Amniotic stem cell (primary cell): ENCODE measurements at regions not wholly inside any gene's neighbourhood (a gene's known extent, or its start where the extent isn't known, plus 50 kb on each side); places are given as distances from the start of the nearest gene placed in this dataset.

Experiments
- DNase-seq: peaks from one replicate; lab custom pipeline; 2025; lab: John Stamatoyannopoulos, UW

DNA sequence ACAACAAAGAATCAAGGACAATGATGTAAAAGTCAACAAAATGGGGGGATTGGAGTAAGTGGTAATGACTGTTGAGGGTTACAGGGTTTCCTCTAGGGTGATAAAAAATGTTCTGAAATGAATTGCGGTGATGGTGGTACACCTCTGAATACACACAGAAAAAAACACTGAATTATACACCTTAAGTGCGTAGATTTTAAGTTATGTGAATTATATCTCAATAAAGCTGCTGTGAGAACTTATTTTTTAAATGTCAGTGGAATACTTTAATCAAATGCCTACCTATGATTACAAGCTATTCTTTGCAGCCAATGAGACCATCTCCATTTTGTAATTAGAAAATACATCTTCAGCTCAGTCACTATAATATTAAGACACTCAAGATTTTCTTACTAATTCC lies 53.5 kb downstream of the ZNF608 start:
- DNase-seq, result no peak

DNA sequence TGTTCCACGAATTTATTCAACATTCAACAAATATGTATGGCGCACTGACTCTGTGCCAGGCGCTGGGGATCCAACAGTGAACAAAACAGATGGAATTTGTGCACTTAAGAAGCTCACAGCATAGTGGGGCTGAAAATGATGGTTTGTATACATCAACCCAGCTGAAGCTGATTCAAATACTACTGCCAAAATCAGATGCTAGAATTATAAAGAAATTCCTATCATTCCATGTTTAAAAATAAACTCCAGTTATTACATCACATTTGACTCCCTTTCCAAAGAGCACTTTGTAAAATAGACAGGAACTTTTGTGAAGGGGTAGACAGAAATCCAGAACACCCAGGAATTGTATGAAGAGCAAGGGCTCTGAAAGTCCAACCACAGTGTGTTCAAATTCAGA lies 54.1 kb downstream of the ZNF608 start:
- no peak for DNase-seq

GRCh38 chr5:124689653-124690052 lies 56.8 kb downstream of the ZNF608 start:
- no peak for DNase-seq

- no peak for DNase-seq
Measured at GRCh38 chr5:124686239-124687004, 60.0 kb downstream of the ZNF608 start.

GRCh38 chr5:124685404-124685930 lies 61.0 kb downstream of the ZNF608 start:
- no peak for DNase-seq

DNA sequence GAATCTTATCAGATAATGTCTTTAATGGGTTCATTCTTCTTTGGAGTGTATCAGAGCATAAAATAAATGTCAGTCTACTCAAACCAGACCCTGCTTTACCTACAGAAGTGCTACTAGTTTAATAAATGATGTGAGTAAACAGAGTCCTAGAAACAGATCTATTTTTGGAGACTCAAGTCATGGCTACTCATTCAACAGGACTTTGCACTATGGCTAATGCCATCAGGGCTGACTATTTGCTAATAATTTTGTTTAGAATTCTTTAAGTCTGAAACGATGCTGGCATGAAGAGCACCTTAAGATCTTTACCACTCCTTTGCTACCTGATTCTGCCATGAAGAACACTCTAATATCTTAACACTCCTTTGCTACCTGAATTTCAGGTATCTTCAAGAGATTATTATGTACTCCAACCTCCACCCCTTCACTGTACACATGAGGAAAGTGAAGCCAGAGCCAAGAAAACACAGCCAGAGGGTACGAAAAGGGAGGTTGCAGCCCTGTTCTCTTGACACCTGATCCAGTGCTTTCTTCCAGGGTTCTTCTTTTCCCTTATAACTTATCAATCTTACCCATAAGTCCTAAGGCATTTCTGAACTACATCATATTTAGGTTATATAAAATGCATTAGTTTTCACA lies 62.4 kb downstream of the ZNF608 start:
- DNase-seq, result no peak

DNA sequence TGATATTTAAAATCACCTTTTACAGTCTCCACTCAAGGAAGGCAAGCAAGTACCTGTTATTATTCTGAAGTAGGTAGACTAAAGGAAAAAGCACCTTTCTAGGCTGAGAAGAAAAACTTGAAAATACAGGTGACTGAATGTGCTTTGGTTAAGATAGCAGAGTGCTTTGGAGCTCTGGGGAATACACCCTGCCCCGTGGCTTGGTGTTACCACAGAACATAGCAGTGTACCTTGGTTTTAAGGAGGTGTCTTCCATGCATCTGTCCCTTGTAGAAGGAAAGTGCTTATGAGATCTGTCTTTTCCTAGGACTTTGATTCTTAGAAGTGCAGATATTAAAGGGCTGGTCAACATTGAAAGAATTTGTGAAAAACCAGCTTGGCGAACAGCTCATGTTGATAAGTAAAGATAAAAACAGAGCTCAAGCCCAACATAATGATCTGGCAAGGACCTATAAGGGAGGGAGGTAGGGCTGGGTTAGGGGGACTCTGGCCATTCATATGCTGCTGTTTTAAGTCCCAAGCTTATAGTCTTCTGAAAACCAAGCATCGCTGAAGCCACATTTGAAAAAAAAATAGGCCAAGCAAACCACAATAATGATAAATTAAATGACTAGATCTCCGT lies 66.8 kb downstream of the ZNF608 start:
- no peak for DNase-seq

- DNase-seq, result no peak
Measured at GRCh38 chr5:124678922-124679519, 67.4 kb downstream of the ZNF608 start.

DNA sequence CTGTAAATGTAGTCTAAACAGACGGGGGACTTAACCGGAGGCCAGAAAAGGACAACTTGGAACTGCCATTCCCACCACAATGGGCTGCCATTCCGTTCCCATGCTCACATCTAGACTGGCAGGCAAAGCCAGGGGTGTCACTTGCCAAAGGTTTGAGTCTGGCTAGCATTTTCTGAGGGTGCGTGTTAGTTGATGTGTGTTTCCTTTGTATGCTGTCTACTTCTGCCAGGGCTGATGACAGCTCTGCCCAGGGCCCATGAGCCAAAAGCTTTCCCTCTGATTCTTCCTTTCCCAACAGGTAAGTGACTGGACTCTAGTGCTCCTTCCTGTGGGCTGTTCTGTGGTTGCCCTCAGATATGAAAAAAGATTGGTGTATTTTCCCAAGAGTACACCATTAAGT lies 68.0 kb downstream of the ZNF608 start:
- DNase-seq, result no peak

DNA sequence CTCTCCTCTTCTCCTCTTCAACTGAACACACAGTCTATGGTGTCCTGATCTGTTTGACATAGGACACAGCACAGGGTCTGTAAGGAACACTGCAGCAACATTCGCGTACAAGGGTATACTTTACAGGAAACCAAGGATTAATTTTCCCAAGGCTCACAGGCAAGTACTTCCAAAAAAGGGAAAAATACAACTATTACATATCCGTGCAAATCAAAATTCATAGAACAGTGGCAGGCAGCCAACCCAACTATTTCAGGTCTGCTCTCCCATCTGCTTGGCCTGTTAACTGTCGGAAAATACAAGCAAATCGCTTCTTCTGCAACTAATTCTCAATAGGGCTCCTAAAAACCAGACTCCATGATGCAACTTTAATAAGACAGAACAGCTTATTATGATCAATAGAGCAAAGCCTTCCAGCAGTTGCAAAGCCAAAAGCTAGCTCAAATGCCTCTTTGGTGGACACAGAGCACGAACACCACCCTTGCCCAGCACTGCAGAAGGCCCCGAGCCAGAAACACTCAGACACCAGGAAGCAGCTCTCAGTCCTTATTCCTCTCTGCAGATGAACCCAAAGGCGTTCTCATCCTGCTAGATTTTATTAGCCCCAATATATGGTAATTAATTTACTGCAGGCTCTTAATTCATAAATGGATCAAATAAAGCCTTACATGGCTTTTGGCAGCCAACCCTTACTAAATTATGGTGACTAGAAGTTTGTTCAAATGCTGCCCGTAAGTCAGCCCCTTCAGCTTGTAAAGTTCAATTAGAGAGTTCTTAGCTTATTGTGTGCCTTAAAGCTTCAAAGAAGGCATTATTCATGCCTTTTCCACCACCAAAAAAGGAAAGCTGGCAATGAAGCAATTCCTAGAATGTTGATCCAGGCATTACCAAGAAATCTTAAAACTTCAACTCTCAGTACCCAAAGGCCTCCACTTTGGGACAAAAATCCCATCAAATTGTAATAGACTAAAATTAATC lies 68.8 kb downstream of the ZNF608 start:
- no peak for DNase-seq

- DNase-seq, result no peak
Measured at GRCh38 chr5:124675931-124676846, 70.2 kb downstream of the ZNF608 start.

GRCh38 chr5:124671193-124671592 lies 75.2 kb downstream of the ZNF608 start:
- no peak for DNase-seq

DNA sequence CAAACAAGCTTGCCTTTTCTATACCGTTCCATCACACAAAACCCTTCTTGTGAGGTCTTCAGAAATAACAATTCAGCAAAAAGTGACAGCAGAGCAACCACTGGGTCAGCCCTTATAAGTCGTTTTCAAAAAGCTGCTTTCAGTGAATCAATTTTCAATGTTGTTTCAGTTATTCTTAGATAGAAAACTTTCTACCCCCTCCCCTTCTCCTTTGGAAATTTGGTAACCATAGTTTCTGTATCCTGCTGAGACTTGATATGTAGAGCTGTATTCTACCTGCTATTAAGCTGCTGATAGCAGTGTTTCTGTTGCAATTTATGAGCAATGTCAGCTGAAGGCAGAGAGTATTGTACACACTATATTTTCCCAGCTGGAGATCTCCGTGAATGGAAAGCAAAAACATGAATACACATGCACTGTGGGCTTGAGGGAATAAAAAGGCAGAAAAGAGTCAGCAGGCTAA lies 75.7 kb downstream of the ZNF608 start:
- no peak for DNase-seq

DNA sequence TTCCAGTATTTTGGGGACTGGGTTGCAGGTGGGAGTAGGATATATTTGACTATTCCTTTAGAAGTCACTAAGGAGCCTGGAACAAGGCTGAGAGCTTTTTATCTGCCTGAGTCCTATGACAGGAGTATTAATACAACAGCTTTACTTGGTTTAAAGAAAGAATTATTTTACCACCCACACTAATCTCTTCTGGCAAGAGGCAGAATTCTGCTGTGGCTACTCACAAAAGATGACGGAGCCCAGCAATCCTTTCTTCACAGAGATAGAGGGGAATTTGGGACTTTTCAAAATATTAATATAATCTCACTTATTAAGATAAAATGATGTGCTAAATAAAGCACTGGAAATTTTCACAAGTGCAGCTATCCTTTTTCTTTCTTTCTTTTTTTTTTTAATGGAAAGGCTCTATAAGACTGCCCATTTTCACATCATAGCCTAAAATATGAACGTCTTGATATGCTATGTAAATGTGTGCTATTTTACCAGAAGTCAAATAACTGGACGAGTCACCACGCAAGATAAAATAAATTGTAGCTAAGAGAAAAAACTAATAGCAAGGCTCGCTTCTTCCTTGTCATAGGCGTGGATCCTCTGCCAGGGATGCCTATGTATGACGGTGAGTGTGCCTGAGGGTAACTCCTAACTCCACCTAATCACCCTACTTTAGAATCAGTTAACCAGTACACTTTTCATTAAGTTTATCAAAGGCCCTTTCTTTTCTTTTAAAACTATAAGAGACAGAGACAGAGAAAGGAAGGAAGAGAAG lies 76.3 kb downstream of the ZNF608 start:
- DNase-seq, result no peak

GRCh38 chr5:124669300-124669648 lies 77.2 kb downstream of the ZNF608 start:
- DNase-seq, result no peak

DNA sequence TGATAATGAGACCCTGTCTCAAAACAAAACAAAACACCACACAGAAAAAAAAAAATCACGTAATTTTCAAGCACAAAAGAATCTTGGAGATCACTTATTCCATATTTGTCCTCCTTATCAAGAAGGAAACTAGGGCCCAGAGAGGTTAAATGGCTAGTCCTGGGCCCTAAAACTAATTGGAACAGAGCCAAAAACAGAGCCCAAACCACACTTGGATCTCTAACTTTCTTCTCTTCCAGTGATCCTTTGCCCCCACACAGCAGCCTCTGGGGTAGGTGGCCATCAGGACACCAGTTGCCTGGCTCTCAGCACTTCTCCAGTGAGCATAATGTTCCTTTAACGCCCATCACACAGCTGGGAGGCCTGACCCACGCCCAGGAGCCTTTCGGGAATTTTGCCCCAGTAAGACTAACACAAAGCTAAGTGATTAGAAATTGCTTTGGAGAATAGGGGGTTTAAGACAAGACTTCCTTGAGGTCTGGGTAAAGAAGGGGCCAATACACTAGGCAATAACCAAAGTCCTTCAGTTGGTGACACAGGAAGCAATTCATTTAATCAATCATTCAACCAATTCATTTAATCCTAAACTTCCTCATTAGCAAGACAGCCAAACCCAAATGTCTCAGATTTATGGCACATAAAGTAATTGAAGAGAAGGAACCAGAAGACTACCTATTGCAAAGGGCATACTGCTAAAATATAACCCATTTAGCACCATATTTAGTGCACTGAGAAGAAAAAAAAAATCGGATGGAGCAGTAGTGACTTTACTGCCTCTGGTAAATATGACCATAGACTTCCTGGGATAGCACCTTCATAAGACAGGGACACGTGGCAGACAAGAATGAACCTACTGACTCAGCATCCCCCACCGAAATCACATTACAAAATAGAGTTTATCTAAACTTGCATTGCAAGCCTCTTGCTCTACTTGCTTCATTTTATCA lies 77.8 kb downstream of the ZNF608 start:
- DNase-seq, result no peak

GRCh38 chr5:124665625-124666024 lies 80.8 kb downstream of the ZNF608 start:
- DNase-seq, result no peak

DNA sequence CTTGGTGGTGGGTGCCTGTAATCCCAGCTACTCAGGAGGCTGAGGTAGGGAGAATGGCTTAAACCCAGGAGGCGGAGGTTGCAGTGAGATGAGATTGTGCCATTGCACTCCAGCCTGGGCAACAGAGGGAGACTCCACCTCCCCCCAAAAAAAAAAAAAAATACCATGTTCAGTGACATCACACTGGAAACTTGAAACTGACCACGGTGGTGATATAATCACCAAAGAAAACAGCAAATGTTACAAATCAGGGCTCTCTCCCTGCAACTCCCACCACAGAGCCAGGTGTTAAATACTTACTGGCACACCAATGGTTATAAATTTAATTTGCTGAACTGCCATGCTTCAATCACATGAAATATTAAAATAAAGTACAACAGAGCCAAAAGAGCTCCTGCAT lies 81.4 kb downstream of the ZNF608 start:
- DNase-seq, result no peak
